ENCODE measurements at regions not wholly inside any gene's neighbourhood (a gene's known extent, or its start where the extent isn't known, plus 50 kb on each side); places are given as distances from the start of the nearest gene placed in this dataset.

DNA sequence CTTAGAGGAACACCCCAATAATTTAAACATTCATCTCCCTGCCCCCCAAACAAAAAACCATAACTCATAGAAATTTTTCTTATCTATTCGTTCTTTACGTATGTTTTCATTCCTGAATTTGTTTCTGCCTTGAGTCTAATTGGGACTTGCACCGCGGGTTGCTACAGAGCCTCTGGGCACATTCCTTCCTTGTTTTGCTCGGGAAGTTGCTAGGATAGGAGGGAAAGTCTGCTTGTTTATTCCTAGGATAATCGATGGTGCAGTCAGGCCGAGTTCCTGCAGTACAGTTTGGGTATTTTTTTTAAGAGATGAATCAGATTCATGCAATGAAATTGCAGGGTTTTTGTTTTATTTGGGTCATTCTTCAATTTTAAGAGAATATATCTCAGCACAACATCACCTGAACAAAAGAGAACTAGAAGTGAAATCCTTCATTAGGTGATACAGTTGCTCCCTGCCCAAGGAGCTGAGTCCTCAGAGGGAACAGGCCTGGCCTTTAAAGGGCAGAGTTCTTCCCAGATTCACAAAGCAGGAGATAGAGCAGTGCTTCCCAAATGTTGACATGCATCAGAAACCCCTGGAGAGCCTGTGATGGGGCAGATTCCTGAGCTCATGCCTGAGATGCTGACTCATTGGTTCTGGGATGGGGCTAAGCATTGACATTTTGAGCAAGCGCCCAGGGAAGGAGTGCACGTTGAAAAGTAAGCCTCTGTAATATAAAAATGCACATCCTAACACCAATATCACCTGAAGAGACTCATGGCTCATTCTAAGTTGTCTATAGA lies 114.9 kb upstream of the FAM9B start:
- no peak for DNase-seq

DNA sequence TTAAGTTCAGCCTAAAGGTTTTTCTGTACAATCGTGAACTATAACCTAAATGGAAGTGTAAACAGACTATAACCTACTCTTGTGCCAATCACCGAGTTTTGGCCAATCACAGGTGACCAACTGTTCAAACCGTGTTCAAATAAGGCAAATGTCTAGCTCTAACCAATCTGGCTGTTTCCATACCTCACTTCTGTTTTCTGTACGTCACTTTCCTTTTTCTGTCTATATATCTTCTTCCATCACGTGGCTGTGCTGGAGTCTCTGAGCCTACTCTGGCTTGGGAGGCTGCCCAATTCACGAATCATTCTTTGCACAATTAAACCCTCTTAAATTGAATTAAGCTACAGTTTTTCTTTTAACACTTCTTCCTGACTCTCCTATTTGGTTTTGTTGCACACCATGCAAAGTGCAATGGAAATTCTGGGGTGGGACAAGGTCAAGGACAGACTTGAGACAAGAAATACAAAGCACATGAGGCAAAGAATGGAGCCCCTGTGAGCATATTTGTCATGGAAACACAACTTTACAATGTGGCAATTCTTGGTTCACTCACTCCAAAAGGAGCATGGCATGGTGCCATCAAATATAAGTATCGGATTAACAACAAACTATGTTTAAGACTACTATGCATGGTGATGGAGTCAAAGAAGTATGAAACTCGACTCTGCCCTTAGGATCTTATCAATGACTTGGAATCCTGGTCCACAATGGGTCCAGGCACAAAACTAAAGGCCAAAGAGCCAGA lies 115.7 kb upstream of the FAM9B start:
- DNase-seq = no peak

DNA sequence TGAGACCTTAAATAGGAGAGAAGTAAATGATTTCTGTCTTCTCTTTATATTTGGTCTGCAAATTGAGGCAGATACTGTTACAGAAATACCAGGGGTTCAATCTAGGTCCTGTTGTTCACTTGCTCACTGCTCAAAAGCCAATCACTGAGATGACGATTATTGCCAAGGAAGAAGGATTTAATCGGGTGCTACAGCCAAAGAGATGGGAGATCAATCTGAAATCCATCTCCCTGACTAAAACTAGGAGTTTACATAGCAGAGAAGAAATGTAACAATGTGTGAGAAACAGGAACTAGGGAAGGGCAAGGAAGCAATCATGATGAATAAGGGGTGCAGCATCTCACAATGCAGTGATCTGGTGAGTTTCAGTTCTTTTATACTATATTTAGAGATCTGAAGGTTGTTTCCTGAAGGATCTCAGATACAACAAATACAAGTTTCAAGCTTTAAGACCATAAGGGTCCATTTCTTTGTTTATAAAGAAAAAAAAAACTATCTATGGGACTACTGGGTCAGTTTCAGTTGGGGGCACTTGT lies 117.9 kb upstream of the FAM9B start:
- no peak for DNase-seq

DNA sequence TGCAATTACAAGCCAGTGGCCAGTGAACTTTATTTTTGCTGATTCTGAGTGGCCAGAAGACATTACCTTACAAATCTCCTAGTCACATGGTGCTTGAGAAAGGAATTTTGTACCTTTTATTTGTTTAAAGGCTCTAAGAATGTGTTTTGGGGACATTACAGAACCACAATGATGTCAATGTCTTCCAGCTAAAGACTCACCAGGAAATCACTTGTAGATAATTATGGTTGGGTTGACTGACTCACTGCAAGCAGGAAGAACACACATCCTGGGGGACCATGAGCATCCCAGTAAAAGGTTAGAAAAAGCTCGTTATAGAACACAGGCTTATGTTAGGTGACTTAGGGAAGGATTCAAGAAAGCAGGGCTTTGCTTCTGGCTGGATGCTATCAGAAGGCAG lies 119.4 kb upstream of the FAM9B start:
- no peak for DNase-seq

DNA sequence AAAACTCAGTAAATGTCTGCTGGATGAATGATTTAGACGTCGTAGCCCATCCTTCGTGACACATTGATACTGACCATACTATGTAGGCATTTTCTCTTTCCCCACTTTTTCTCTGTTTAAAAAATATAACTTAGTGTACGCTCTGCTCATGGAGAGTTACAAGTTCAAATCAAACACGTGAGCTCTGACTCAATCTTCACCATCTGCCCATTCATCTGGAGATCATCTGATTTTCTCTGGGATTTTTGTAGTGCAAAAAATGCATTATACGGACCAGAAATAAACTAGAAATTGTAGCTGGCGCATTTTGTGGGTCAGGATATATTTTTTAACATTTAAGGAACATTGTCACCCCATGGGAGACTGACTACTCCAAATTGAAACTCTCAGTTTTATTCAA lies 124.7 kb upstream of the FAM9B start:
- DNase-seq = no peak

DNA sequence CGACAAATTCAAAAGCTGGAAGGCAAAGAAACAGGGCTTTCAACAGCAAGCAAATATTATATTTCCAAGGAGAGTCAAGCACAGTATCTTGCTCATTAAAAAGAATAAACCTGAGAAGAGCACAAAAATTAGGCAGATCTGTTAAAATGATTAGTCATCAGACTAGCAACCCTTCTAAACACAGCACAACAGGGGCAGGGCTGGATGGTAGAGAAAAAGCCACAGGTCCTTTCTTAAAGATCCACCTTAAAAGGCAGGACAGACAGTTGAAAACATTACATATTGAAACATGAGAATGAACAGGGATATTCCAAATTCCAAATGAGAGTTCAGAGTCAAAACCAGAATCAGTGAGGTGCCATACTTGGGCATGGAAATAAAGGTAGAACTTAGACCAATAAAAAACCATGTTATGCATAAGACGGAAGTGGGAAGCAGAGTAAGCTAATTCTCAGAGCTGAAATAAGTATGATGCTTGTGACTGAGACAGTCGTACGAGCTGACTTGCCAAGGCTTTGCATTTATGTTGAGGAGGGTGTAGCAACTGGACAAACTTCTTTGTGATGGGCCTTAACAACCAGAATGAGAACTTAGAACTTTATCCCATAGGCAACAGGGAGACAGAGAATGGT lies 126.9 kb upstream of the FAM9B start:
- no peak for DNase-seq

DNA sequence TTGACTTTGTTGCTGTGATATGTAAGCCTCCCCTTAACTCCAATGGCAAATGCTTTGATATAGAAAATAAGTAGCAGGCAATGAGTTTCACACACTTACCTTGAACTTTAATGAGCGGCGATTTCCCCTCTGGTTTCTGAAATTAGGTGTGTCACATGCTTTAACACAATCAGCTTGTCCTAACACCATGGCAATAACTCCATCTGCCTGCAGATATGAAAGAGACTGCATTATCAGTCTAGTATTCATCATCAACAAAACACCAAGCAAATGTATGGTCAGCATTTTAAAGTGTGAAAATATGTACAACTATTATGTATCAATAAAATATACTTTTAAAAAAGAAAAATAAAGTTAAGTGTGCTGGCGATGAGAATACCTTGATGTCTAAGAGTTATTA lies 128.8 kb upstream of the FAM9B start:
- no peak for DNase-seq

DNA sequence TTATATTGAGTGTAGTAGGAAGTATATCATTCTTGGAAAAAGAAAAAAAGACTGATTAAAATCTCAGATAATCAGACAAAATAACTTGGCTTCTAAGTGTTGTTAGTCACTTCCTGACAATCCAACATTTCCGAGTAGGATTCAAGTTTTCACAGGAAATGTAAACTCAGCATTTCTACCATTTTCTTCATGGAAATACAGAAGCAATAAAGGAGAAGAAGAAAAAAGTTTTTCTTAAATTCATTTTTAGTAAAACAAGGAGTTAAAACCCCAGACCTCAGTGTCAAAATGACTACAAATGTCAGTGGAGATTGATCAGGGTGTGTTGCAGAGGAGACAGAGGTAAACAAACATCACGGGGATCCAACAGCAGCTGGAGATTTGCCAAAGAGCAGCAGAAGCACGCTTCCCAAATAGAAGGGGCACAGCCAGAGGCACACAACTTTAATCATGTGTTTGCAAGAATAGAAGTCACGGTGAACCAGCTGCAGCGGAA lies 129.3 kb upstream of the FAM9B start:
- no peak for DNase-seq

DNA sequence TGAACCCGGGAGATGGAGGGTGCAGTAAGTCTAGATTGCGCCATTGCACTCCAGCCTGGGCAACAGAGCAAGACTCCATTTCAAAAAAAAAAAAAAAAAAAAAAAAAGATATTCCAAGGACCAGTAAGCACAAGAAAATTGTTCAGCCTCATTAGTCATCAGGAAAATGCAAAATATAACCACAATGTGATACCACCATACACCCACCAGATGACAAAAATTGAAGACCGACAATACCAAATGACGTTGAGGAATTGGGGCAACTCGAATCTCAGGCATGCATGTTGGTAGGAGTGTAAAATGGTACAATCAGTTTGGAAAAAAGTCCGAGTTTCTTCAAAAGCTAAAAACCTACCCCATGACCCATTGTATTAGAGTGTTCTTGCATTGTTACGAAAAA lies 130.2 kb upstream of the FAM9B start:
- no peak for DNase-seq

DNA sequence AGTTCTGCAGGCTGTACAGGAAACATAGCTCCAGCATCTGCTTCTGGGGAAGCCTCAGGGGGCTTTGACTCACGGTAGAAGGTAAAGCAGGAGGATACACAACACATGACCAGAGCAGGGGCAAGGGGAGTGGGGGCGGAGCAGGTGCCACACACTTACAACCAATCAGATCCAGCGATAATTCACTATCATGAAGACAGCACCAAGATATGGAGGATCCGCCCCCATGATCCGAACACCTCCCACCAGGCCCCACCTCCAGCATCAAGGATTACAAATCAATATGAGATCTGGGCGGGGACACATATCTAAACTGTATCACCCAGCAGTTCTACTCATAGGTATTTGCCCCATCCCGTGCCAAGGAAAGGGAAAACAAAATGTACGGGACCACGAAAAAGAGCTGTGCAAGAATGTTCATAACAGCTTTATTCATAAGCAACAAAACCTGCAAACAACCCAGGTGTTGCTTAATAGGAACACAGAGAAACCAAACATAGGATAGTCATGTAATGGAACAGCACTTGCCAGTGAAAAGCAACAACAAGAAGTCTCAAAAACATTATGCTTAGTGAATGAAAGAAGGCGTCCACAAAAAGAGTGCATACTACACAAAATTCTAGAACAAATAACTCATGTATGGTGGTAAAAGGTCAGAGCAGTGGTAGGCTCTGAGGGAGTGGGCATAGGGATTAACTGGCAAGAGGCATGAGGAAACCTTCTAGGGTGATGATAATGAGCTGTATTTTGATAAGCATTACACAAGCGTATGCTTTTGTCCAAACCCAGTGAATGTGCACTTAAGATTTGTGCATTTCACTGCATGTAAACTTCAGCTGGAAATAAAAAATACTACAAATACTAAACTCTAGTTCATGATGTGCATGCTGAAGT lies 130.9 kb upstream of the FAM9B start:
- DNase-seq = no peak

DNA sequence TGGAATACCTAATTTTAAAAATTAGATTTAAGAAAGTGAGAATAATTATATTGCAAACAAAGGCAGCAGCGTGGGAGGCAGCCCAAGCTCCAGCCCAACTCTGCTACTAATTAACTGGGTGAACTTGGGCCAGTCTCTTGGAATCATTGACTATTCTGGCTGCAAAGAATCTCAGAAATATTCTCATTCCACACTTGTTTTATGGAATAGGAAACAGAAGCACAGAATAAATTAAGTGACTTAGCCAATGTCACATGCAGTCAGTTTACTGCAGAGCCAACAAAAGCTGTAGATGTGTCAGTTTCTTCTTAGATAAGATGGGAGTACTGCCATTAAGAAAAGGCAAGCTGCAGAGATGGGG lies 132.6 kb upstream of the FAM9B start:
- no peak for DNase-seq

DNA sequence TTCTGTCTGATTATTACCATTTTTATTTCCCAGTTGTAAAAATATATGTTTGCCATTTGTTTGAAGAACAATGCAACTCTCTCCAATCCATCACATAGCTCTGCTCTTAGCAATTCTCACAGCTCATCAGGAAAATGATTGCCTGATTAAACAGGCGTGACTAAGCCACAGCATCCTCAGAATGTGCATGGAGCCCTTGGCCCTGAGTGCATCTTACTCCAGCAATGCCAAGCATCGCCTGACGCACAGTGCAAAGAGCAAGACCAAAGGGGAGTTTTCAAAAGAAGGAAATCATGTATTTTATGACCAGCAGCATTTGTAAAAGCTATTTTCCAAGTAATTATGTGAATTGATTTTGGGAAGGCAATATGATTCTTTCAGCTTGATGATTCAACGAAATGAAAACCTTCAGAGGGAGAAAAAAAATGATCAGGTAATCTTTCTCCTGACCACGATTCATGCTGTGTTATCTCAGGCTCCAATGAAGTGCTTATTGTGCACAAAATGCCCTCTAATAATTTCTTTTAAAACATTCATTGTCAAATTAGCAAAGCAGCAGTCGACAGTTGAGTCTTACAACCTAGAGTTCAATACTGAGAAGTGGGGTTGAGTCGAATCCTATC lies 138.0 kb upstream of the FAM9B start:
- no peak for DNase-seq

DNA sequence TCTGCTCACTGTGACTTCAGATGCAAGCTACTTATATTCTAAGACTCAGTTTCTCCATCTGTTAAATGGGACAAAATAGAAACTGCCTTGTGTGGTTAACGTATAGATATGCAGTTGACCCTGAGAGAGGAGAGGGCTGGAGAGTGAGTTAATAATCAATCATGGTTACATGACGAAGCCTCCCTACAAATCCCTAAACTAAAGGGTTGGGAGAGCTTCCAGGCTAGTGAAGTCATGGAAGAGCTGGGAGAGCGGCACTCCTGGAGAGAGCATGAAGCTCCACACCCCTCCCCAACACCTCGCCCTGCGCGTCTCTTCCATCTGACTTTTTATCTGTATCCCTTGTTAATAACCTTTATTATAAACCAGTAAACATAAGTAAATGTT lies 138.5 kb upstream of the FAM9B start:
- no peak for DNase-seq

DNA sequence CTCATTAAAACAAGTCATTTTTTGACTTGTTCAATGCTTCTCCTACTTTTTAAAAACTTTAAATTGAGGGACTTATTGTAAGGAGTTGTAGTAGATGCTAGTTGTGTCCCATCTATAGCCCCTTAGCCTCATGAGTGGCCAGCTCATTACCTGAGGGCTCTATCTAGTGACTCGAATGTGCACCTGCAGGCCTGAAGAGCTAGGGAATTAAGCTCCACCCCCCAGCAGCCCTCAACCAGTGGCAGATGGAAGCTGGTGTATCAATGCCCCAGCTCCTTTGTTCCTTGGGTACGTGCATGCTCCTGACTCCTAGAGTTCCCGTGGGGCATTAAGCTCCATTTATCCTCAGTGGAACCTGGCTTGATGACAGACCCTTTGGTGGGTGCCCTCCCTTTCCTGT lies 146.7 kb upstream of the FAM9B start:
- no peak for DNase-seq

DNA sequence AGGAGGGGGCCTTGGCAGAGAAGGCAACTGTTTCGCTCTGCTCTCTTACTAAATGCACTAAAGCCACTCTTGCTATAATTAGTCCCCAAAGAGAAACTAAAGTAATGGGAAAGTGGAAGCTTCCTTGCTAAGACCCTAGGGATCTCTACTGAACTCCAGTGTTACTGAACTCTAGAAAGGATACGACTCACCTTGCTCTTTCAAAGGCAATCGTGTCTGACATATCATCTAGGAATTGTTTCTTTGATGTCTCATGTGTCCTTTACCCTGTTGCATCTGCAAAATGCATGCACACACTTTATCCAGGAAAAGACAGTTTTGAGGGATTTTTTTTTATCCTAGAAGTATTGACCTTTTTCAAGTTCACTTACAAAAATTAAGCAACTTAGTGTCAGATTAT lies 148.1 kb upstream of the FAM9B start:
- no peak for DNase-seq

DNA sequence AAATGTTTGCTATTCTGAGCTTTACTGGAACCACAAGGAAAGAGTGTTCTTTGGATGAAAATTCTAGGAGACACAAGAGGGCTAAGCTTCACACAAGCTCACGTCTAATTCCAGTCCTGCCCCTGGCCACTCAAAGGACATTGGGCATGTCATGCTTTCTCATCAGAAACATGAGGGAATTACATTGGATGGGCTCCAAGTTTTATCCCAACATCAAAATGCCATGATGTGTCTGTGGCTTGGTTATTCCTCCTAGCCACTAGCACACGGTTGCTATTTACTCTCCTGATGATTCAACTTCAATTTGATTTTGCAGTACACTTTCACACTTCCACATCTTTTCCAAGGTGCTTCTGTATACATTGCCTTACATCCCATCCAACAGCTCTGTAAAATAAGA lies 149.6 kb upstream of the FAM9B start:
- DNase-seq = no peak

DNA sequence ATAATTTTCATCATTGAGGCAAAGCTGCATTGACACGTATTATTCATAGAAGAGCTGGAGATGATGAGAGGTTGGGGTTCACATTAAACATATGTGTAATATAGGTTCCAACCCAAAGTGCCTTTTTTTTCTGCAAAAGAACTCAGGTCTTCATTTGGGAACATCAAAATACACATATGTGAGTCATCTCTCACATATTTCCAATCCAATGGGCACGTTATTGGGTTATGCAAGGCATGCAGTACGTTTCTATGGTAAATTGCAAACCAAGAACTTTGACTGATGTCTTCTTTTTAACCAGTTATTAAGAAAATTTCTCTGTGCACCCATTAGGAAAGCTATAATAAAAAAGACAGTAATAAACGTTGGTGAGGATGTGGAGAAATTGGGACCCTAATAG lies 150.3 kb upstream of the FAM9B start:
- DNase-seq = no peak

DNA sequence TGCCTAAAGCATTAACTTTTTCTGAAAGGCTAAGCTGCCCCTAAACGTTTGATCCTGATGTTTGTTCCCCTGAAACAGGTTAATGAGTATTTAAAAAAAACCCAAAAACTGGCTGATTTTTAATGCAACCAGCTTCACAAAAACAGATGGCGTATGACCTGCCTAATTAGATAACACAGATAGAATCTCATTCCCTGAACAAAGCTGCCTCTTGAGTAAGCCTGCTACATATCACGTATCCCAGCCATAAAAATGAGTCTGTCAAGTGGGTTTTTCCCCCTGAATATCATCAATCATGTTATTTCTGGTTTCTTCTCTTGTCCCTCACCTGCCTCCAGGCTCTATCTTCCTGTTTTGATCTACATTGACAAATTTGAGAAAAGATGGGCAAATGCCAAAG lies 154.2 kb upstream of the FAM9B start:
- DNase-seq = no peak

DNA sequence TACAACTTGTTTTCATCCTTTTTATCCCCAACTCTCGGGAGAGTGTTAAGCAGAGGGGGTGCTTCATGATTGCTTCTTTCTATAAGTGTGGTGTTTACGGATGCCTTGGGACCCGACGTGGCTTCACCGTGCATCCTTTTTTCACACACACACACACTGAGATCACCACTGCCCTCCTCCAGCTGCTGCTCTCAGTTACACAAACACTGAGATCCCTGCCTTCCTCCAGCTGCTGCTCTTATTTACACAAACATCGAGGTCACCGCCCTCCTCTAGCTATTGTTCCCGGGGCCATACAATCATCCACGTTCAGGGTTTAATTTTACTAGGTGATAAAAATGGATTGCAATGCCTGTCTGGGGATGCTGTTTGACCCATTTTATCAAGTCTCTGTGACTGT lies 155.4 kb upstream of the FAM9B start:
- no peak for DNase-seq

DNA sequence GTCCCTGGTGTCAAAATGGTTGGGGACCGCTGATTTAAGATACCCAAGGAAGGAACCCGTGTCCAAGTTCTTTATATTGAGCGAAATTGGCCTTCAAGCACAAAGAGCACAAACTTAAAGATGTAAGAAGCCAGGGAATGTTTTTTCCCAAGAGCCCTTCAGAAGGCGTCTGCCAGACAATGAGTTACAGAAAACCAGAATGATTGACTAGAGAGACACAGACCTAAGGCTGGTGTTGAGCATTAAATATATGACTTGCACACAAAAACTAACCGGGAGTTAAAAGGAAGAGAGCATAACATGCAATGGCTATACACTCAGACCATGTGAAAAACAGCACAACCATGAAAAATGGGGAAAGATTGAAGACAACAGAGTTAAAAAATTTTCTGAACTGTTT lies 157.5 kb upstream of the FAM9B start:
- no peak for DNase-seq

DNA sequence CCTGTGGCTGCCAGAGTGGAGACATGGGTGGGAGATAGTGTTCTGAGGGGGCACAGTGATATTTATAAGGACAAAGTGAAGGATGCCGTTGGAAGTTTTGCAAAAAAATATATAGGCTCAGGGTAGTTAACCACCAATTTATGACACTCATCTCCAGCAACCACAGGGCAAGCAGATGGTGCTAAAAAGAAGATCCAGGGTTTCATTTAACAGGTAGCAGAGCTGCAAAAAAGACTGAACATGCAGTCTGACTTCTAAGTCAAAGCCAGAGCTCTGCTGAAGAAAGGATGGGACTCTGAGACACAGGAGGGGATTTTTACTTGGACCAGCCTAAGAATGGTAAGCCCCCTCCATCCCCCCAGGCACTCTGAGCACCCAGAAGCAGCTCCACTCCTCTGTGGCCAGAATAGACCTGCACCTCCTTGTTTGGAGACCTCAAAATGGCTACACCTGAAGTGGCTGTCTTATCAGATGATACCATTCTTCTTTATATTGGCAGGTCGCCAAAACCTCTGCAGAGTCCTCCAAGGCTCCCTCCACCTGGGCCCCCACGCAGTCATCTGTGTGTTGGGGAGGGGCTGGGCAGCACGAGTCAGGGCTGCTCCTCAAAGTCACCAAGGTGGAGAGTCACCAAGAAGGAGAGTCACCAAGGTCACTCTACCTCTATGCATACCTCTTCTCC lies 161.4 kb upstream of the FAM9B start:
- no peak for DNase-seq

Measured in left hindlimb (tissue), 1 donor.